T-cell (primary cell): ENCODE measurements at regions not wholly inside any gene's neighbourhood (a gene's known extent, or its start where the extent isn't known, plus 50 kb on each side); places are given as distances from the start of the nearest gene placed in this dataset.

ENCODE experiments used
- ATAC-seq, 4 experiments: fragments of 200-7000 bp in 3 of 4; fragments of 150-1000 bp in 1 of 4; cut with Tn5 transposase; replicated peaks in 1 of 4; 1 replicate in 3 of 4; 2 replicates in 1 of 4; pipeline ENCODE4 v1.10.0; 2021; ENCODE audit warnings: moderate library complexity in 3 of 4, mild to moderate bottlenecking in 2 of 4, moderate number of reproducible peaks in 1 of 4
- CTCF ChIA-PET, 2 donors: fragments of 300-600 bp; sonication (Branson Sonifier 250); formaldehyde crosslinking; loops; one replicate each; lab custom pipeline; 2022; ENCODE audit warnings: antibody characterized with exemption in 2 of 2; lab: Charles Lee
- POLR2A ChIA-PET, 2 donors: fragments of 300-600 bp; sonication (Branson Sonifier 250); formaldehyde crosslinking; loops; one replicate each; lab custom pipeline; 2022; ENCODE audit warnings: antibody characterized with exemption in 2 of 2; lab: Charles Lee
- DNase-seq, 35 experiments: peaks; one replicate each; pipeline versions ENCODE4 v3.0.0 to v3.0.0-alpha.2; 2013 to 2023
- H3K27ac ChIP-seq: one replicate; pipeline ENCODE4 v1.5.1; 2013; ENCODE audit warnings: low read length
- H3K27me3 ChIP-seq, 2 experiments: replicated peaks in 1 of 2; 1 replicate in 1 of 2; 2 replicates in 1 of 2; pipeline versions ENCODE4 v1.6.1 to v1.7.0; 2013; ENCODE audit warnings: low read length in 1 of 2, mixed read lengths in 1 of 2; ENCODE audit not compliant: control insufficient read depth in 2 of 2, insufficient read depth in 2 of 2; ENCODE audit errors: extremely low read depth in 1 of 2
- H3K36me3 ChIP-seq, 2 donors: 1 replicate in 1 of 2; 2 replicates in 1 of 2; pipeline versions ENCODE4 v1.6.1 to v1.7.0; 2013; ENCODE audit warnings: low read length in 1 of 2; ENCODE audit not compliant: control insufficient read depth in 2 of 2, insufficient read depth in 1 of 2; ENCODE audit errors: extremely low read depth in 1 of 2
- H3K4me1 ChIP-seq, 2 experiments: 1 replicate in 1 of 2; 2 replicates in 1 of 2; pipeline versions ENCODE4 v1.6.1 to v1.7.0; 2013; ENCODE audit warnings: low read length in 2 of 2, mixed read lengths in 1 of 2; ENCODE audit not compliant: insufficient read depth in 2 of 2, control insufficient read depth in 1 of 2; ENCODE audit errors: extremely low read depth in 1 of 2
- H3K4me3 ChIP-seq, 2 donors: 1 replicate in 1 of 2; 2 replicates in 1 of 2; pipeline versions ENCODE4 v1.5.1 to v1.7.0; 2013; ENCODE audit warnings: mild to moderate bottlenecking in 2 of 2, low read length in 1 of 2, moderate library complexity in 1 of 2; ENCODE audit not compliant: control insufficient read depth in 1 of 2; ENCODE audit errors: extremely low read depth in 1 of 2
- H3K9me3 ChIP-seq: 2 replicates; pipeline ENCODE4 v1.7.0; 2013
- H3K27ac Mint-ChIP-seq, 2 donors: one replicate each; pipeline ENCODE4 v1.8.0; 2020 to 2021; ENCODE audit warnings: mild to moderate bottlenecking in 2 of 2, mixed read lengths in 2 of 2
- H3K27me3 Mint-ChIP-seq, 2 donors: one replicate each; pipeline ENCODE4 v1.8.0; 2021 to 2022; ENCODE audit warnings: mixed read lengths in 2 of 2
- H3K36me3 Mint-ChIP-seq: one replicate; pipeline ENCODE4 v1.8.0; 2021; ENCODE audit warnings: mixed read lengths
- H3K4me1 Mint-ChIP-seq, 3 donors: one replicate each; pipeline ENCODE4 v1.8.0; 2020 to 2022; ENCODE audit warnings: mixed read lengths in 3 of 3, mild to moderate bottlenecking in 1 of 3
- H3K4me3 Mint-ChIP-seq, 3 donors: one replicate each; pipeline ENCODE4 v1.8.0; 2020 to 2022; ENCODE audit warnings: mild to moderate bottlenecking in 3 of 3, mixed read lengths in 3 of 3, moderate library complexity in 3 of 3
- H3K9me3 Mint-ChIP-seq, 3 donors: one replicate each; pipeline ENCODE4 v1.8.0; 2020 to 2022; ENCODE audit warnings: mixed read lengths in 3 of 3
- WGBS: methylation state at CpG from one replicate; pipeline ENCODE4 v1.1.5; 2013; ENCODE audit warnings: missing lambda C conversion rate; ENCODE audit not compliant: insufficient coverage; 5-methylcytosine and 5-hydroxymethylcytosine counted together

GRCh38 chr4:111405989-111406388, 739.3 kb upstream of the FAM241A start:
- CTCF ChIA-PET, result no interaction called here
- Histone ChIP-seq H3K36me3 (no peaks in the 10 kb centered on the region), H3K27ac (no peak overlapping the region), H3K27me3 (no peaks in the 10 kb centered on the region), H3K9me3 (no peaks in the 10 kb centered on the region), H3K4me3 (no peak overlapping the region), H3K4me1 (no peaks in the 10 kb centered on the region)
- H3K27me3 Mint-ChIP-seq, result no peaks in the 10 kb centered on the region
- WGBS, result no CpG with 5 or more reads among the region's 5 CpGs
- no peak for DNase-seq
- ATAC-seq, result no peak
- no peak overlapping the region for H3K4me3 Mint-ChIP-seq
- no peaks in the 10 kb centered on the region for H3K36me3 Mint-ChIP-seq
- no peaks in the 10 kb centered on the region for H3K4me1 Mint-ChIP-seq
- peaks cover 10 to 21% (median 14%) of the 10 kb centered on the region in 3 donors for H3K9me3 Mint-ChIP-seq
- H3K27ac Mint-ChIP-seq, result no peak overlapping the region
- POLR2A ChIA-PET, result no interaction called here

GRCh38 chr4:111410571-111410970, 734.7 kb upstream of the FAM241A start:
- Mint-ChIP-seq H3K4me3 (no peak overlapping the region), H3K9me3 (peaks cover 5 to 35% (median 30%) of the 10 kb centered on the region in 3 donors), H3K27ac (no peak overlapping the region), H3K27me3 (no peaks in the 10 kb centered on the region), H3K4me1 (no peaks in the 10 kb centered on the region), H3K36me3 (no peaks in the 10 kb centered on the region)
- ATAC-seq (no peak), DNase-seq (no peak)
- POLR2A ChIA-PET, result no interaction called here
- CTCF ChIA-PET, result no interaction called here
- no peaks in the 10 kb centered on the region for H3K4me1 ChIP-seq
- H3K4me3 ChIP-seq, result no peak overlapping the region
- H3K36me3 ChIP-seq, result no peaks in the 10 kb centered on the region
- H3K9me3 ChIP-seq, result no peaks in the 10 kb centered on the region
- H3K27me3 ChIP-seq, result no peaks in the 10 kb centered on the region
- H3K27ac ChIP-seq, result no peak overlapping the region

GRCh38 chr4:111417521-111417920, 727.7 kb upstream of the FAM241A start:
- H3K36me3 ChIP-seq, result no peaks in the 10 kb centered on the region
- Mint-ChIP-seq H3K4me1 (no peaks in the 10 kb centered on the region), H3K9me3 (peaks cover 2 to 15% (median 8%) of the 10 kb centered on the region in 3 donors), H3K27me3 (no peaks in the 10 kb centered on the region), H3K36me3 (no peaks in the 10 kb centered on the region), H3K27ac (no peak overlapping the region), H3K4me3 (no peak overlapping the region)
- ChIA-PET POLR2A (no interaction called here), CTCF (no interaction called here)
- H3K4me1 ChIP-seq, result no peaks in the 10 kb centered on the region
- DNase-seq (no peak), ATAC-seq (no peak)
- no peak overlapping the region for H3K27ac ChIP-seq
- no peaks in the 10 kb centered on the region for H3K27me3 ChIP-seq
- H3K4me3 ChIP-seq, result no peak overlapping the region
- H3K9me3 ChIP-seq, result no peaks in the 10 kb centered on the region

GRCh38 chr4:111433441-111433840, 711.8 kb upstream of the FAM241A start:
- Mint-ChIP-seq H3K36me3 (no peaks in the 10 kb centered on the region), H3K27ac (no peak overlapping the region), H3K4me3 (no peak overlapping the region), H3K9me3 (peaks cover 7 to 19% (median 13%) of the 10 kb centered on the region in 3 donors), H3K4me1 (no peaks in the 10 kb centered on the region), H3K27me3 (no peaks in the 10 kb centered on the region)
- ATAC-seq, result no peak
- DNase-seq, result no peak
- Histone ChIP-seq H3K27me3 (no peaks in the 10 kb centered on the region), H3K27ac (no peak overlapping the region), H3K4me3 (no peak overlapping the region), H3K36me3 (no peaks in the 10 kb centered on the region), H3K9me3 (no peaks in the 10 kb centered on the region), H3K4me1 (no peaks in the 10 kb centered on the region)
- POLR2A ChIA-PET, result no interaction called here
- CTCF ChIA-PET, result no interaction called here
- no CpG with 5 or more reads among the region's 2 CpGs for WGBS

- no peaks in the 10 kb centered on the region for H3K36me3 ChIP-seq
- no peaks in the 10 kb centered on the region for H3K27me3 Mint-ChIP-seq
- H3K4me1 Mint-ChIP-seq, result no peaks in the 10 kb centered on the region
- ChIA-PET CTCF (no interaction called here), POLR2A (interaction anchor here in 1 of 2 donors (0.7 kb wide), 1 partner anchor 41 kb away, joined by 3 read pairs; no protein-coding TSS in a partner anchor)
- no peak overlapping the region for H3K27ac Mint-ChIP-seq
- H3K4me3 Mint-ChIP-seq, result no peak overlapping the region
- no peaks in the 10 kb centered on the region for H3K36me3 Mint-ChIP-seq
- H3K4me3 ChIP-seq, result no peak overlapping the region
- no peak overlapping the region for H3K27ac ChIP-seq
- no peaks in the 10 kb centered on the region for H3K9me3 ChIP-seq
- 40% methylated on average over 1 of the region's 7 CpGs for WGBS
- no peaks in the 10 kb centered on the region for H3K4me1 ChIP-seq
- H3K27me3 ChIP-seq, result no peaks in the 10 kb centered on the region
- peaks cover 7 to 19% (median 11%) of the 10 kb centered on the region in 3 donors for H3K9me3 Mint-ChIP-seq
- ATAC-seq, result no peak
- DNase-seq, result no peak
These were observed 710.7 kb upstream of the FAM241A start for GRCh38 chr4:111434586-111434985.

- CTCF ChIA-PET, result no interaction called here
These were observed 709.1 kb upstream of the FAM241A start for GRCh38 chr4:111435986-111436744.

More at GRCh38 chr4:111435986-111436744, 709.1 kb upstream of the FAM241A start:
- ATAC-seq (no peak), DNase-seq (no peak)
- no peak overlapping the region for H3K27ac Mint-ChIP-seq
- H3K4me1 Mint-ChIP-seq, result no peaks in the 10 kb centered on the region
- H3K27me3 ChIP-seq, result no peaks in the 10 kb centered on the region
- POLR2A ChIA-PET, result no interaction called here
- no peaks in the 10 kb centered on the region for H3K36me3 ChIP-seq
- peaks cover 12 to 19% (median 15%) of the 10 kb centered on the region in 3 donors for H3K9me3 Mint-ChIP-seq
- no peaks in the 10 kb centered on the region for H3K27me3 Mint-ChIP-seq
- WGBS, result 20% methylated on average over 1 of the region's 2 CpGs
- H3K36me3 Mint-ChIP-seq, result no peaks in the 10 kb centered on the region
- no peaks in the 10 kb centered on the region for H3K4me1 ChIP-seq
- H3K27ac ChIP-seq, result no peak overlapping the region
- no peak overlapping the region for H3K4me3 Mint-ChIP-seq
- H3K9me3 ChIP-seq, result no peaks in the 10 kb centered on the region
- no peak overlapping the region for H3K4me3 ChIP-seq
